Heart left ventricle (tissue), 16 donors: ENCODE measurements at regions not wholly inside any gene's neighbourhood (a gene's known extent, or its start where the extent isn't known, plus 50 kb on each side); places are given as distances from the start of the nearest gene placed in this dataset.

Experiments used
- ATAC-seq, 4 donors: fragments of 200-7000 bp; cut with Tn5 transposase; one replicate each; pipeline ENCODE4 v1.9.1; 2020 to 2022; ENCODE audit warnings: moderate library complexity in 4 of 4, mild to moderate bottlenecking in 3 of 4, moderate number of reproducible peaks in 1 of 4
- DNase-seq, 5 donors: peaks; one replicate each; pipeline ENCODE4 v3.0.0-alpha.2; 2020
- H3K27ac ChIP-seq, 12 donors: fragments of 200-600 bp; sonication (generic) in 4 of 12; one replicate each; pipeline versions ENCODE4 v1.5.0 to v1.8.0; 2016 to 2022; ENCODE audit warnings: mild to moderate bottlenecking in 2 of 12
- H3K27me3 ChIP-seq, 9 donors: fragments of 200-600 bp; sonication (generic) in 2 of 9; one replicate each; pipeline versions ENCODE4 v1.5.1 to v1.8.0; 2016 to 2022; ENCODE audit warnings: mild to moderate bottlenecking in 3 of 9
- H3K36me3 ChIP-seq, 9 donors: fragments of 200-600 bp; sonication (generic) in 2 of 9; one replicate each; pipeline versions ENCODE4 v1.5.0 to v1.8.0; 2018 to 2022; ENCODE audit warnings: mild to moderate bottlenecking in 2 of 9
- H3K4me1 ChIP-seq, 12 donors: fragments of 200-600 bp; sonication (generic) in 4 of 12; one replicate each; pipeline versions ENCODE4 v1.5.0 to v1.8.0; 2016 to 2022; ENCODE audit warnings: mild to moderate bottlenecking in 3 of 12
- H3K4me3 ChIP-seq, 12 donors: fragments of 200-600 bp; sonication (generic) in 4 of 12; one replicate each; pipeline versions ENCODE4 v1.5.0 to v1.8.0; 2017 to 2022; ENCODE audit warnings: mild to moderate bottlenecking in 9 of 12, moderate library complexity in 4 of 12
- H3K9me3 ChIP-seq, 12 donors: fragments of 200-600 bp; sonication (generic) in 4 of 12; one replicate each; pipeline versions ENCODE4 v1.5.0 to v1.8.0; 2016 to 2022; ENCODE audit warnings: mild to moderate bottlenecking in 1 of 12
- CTCF ChIP-seq, 12 donors: fragments of 200-600 bp; sonication (generic) in 4 of 12; IDR thresholded peaks; one replicate each; pipeline versions ENCODE4 v1.5.0 to v1.8.0; 2018 to 2022; ENCODE audit warnings: antibody characterized with exemption in 12 of 12, mild to moderate bottlenecking in 5 of 12
- POLR2A ChIP-seq, 2 donors: fragments of 450-650 bp; IDR thresholded peaks; one replicate each; pipeline ENCODE4 v1.6.1; 2017; ENCODE audit warnings: antibody characterized with exemption in 2 of 2, mild to moderate bottlenecking in 2 of 2, moderate library complexity in 2 of 2
- WGBS, 4 donors: extraction: QIAGEN DNeasy Blood & Tissue Kit in 2 of 4; methylation state at CpG; one replicate each; pipeline versions ENCODE4 v1.1.5 to v1.1.7; 2013 to 2018; 5-methylcytosine and 5-hydroxymethylcytosine counted together
- intact Hi-C, 10 donors: fragments of 100-400 bp; cut with DNase I; formaldehyde crosslinking; loops; one replicate each; pipeline versions ENCODE4 v1.11.1 to v1.14.2; 2022
- donor health status: ischemic (EF 13 %, LVEDD 7.1; RV severe dilation, severe dysfunction).
- donor health status: healthy with polysubstance abuse.
- donor health status: DM: no; HTN: yes; CAD: no.
- donor health status: DM: no; HTN: no; CAD: no.
- donor health status: ischemic (EF 25% LVEDD 6.9; RV normal size, moderate dysfunction).
- donor health status: ischemic (EF 25% LVEDD 5.7; RV mildly dilated, moderate dysfunction).
- donor health status: healthy.
- donor health status: DM: yes; HTN: yes; CAD: no.
- donor health status: ischemic (EF 35%, LVEDD 5.7; RV mildly dilated, moderate dysfunction).
- donor health status: nonischemic (EF 11% LVEDD 7.7; RV severe dilation, severe dysfunction).
- donor health status: DM: yes; HTN: yes; CAD: no.
- donor health status: PGD.
- donor health status: ischemic (EF 29% LVEDD 5.4; RV normal size, mild dysfunction).
- donor health status: nonischemic (EF 23%, LVEDD 6.1; RV moderate dilation, normal function).

GRCh38 chr5:133821311-133821741, 147.1 kb downstream of the C5orf15 start:
- Histone ChIP-seq H3K4me1 (peaks cover 0 to 49% (median 24%) of the 10 kb centered on the region in 12 donors), H3K36me3 (no peaks in the 10 kb centered on the region), H3K4me3 (no peak overlapping the region), H3K9me3 (peaks cover 0 to 2% (median 0%) of the 10 kb centered on the region in 12 donors), H3K27me3 (peaks cover 0 to 5% (median 0%) of the 10 kb centered on the region in 9 donors), H3K27ac (no peak overlapping the region)
- no peak for TF ChIP-seq POLR2A (IDR thresholded peaks at IDR 0.05)
- TF ChIP-seq CTCF (IDR thresholded peaks at IDR 0.05), result no peak
- DNase-seq (no peak), ATAC-seq (no peak)
- intact Hi-C loops, result no loop called here
- 70 to 77% (median 75%) methylated on average over 2 of the region's 2 CpGs for WGBS, 4 donors

- Histone ChIP-seq H3K4me3 (no peak overlapping the region), H3K27me3 (peaks cover 0 to 4% (median 0%) of the 10 kb centered on the region in 9 donors), H3K4me1 (peaks cover 0 to 45% (median 23%) of the 10 kb centered on the region in 12 donors), H3K9me3 (no peaks in the 10 kb centered on the region), H3K36me3 (no peaks in the 10 kb centered on the region), H3K27ac (peak overlapping the region in 5 of 12 donors; percentile 15 to 60 (median 44))
- no peak for DNase-seq
- WGBS, 4 donors, result 24 to 36% (median 30%) methylated on average over 3 of the region's 3 CpGs
- TF ChIP-seq CTCF (IDR thresholded peaks at IDR 0.05) (no peak), POLR2A (IDR thresholded peaks at IDR 0.05) (no peak)
- ATAC-seq, result peak in 2 of 4 donors; percentile 3 to 31
- intact Hi-C loops, result no loop called here
Observed at GRCh38 chr5:133820507-133820906, 147.9 kb downstream of the C5orf15 start.

- H3K4me3 ChIP-seq, result no peak overlapping the region
- WGBS, 4 donors, result 37 to 54% (median 42%) methylated on average over 5 to 11 of the region's 11 CpGs
- H3K9me3 ChIP-seq, result no peaks in the 10 kb centered on the region
- intact Hi-C loops, result no loop called here
- peaks cover 0 to 41% (median 22%) of the 10 kb centered on the region in 12 donors for H3K4me1 ChIP-seq
- H3K27me3 ChIP-seq, result peaks cover 0 to 4% (median 0%) of the 10 kb centered on the region in 9 donors
- ATAC-seq (no peak), DNase-seq (no peak)
- TF ChIP-seq CTCF (IDR thresholded peaks at IDR 0.05) (no peak), POLR2A (IDR thresholded peaks at IDR 0.05) (no peak)
- H3K36me3 ChIP-seq, result no peaks in the 10 kb centered on the region
- H3K27ac ChIP-seq, result peak overlapping the region in 4 of 12 donors; percentile 15 to 60 (median 51)
Observed at GRCh38 chr5:133819977-133820471, 148.4 kb downstream of the C5orf15 start.

- intact Hi-C loops, result no loop called here
- H3K4me3 ChIP-seq, result no peak overlapping the region
- peaks cover 0 to 41% (median 22%) of the 10 kb centered on the region in 12 donors for H3K4me1 ChIP-seq
- WGBS, 4 donors, result 68 to 80% (median 73%) methylated on average over 10 to 12 of the region's 12 CpGs
- no peaks in the 10 kb centered on the region for H3K36me3 ChIP-seq
- TF ChIP-seq POLR2A (IDR thresholded peaks at IDR 0.05) (no peak), CTCF (IDR thresholded peaks at IDR 0.05) (no peak)
- H3K27me3 ChIP-seq, result peaks cover 0 to 3% (median 0%) of the 10 kb centered on the region in 9 donors
- H3K9me3 ChIP-seq, result no peaks in the 10 kb centered on the region
- ATAC-seq (peak in 3 of 4 donors; percentile 50 to 62 (median 56)), DNase-seq (no peak)
- peak overlapping the region in 9 of 12 donors; percentile 18 to 60 (median 52) for H3K27ac ChIP-seq
Observed at GRCh38 chr5:133818869-133819600, 149.4 kb downstream of the C5orf15 start.
